HepG2 (cell line): ENCODE measurements at regions not wholly inside any gene's neighbourhood (a gene's known extent, or its start where the extent isn't known, plus 50 kb on each side); places are given as distances from the start of the nearest gene placed in this dataset.

ENCODE experiments used
- BRD4 ChIP-seq: sonication (generic); formaldehyde crosslinking; IDR thresholded peaks from 2 replicates; pipeline ENCODE4 v1.4.0; 2020; ENCODE audit warnings: missing genetic modification reagents
- POLR2A ChIP-seq, 2 experiments: IDR thresholded peaks; 2 replicates each; pipeline ENCODE4 v1.6.1; 2011; ENCODE audit warnings: low read depth in 2 of 2, low read length in 2 of 2, mild to moderate bottlenecking in 1 of 2, moderate library complexity in 1 of 2; ENCODE audit not compliant: insufficient read depth in 1 of 2
- RAD21 ChIP-seq: fragments of 450-650 bp; formaldehyde crosslinking; IDR thresholded peaks from 2 replicates; pipeline ENCODE4 v1.5.0; 2020; ENCODE audit warnings: mild to moderate bottlenecking
- RAD51 ChIP-seq: fragments of 450-650 bp; IDR thresholded peaks from 2 replicates; pipeline ENCODE4 v1.6.1; 2016; ENCODE audit warnings: borderline replicate concordance
- SP1 ChIP-seq, 2 experiments: fragments of 450-650 bp in 1 of 2; sonication (generic) in 1 of 2; formaldehyde crosslinking in 1 of 2; IDR thresholded peaks; 2 replicates each; pipeline versions ENCODE4 v1.4.0 to v1.6.1; 2016 to 2020; ENCODE audit warnings: missing genetic modification reagents in 1 of 2
- ZBTB21 ChIP-seq: sonication (generic); formaldehyde crosslinking; IDR thresholded peaks from 2 replicates; pipeline ENCODE4 v1.4.0; 2020; ENCODE audit warnings: missing genetic modification reagents
- ZNF331 ChIP-seq: sonication (generic); formaldehyde crosslinking; IDR thresholded peaks from 2 replicates; pipeline ENCODE4 v1.4.0; 2020; ENCODE audit warnings: missing genetic modification reagents
- ZNF337 ChIP-seq: sonication (generic); formaldehyde crosslinking; IDR thresholded peaks from 2 replicates; pipeline ENCODE4 v1.5.1; 2020; ENCODE audit warnings: missing genetic modification reagents, low read depth, mild to moderate bottlenecking, borderline replicate concordance
- TF ChIP-seq, protein P1 (sequence below): sonication (generic); formaldehyde crosslinking; IDR thresholded peaks from 2 replicates; pipeline ENCODE4 v1.4.0; 2020; ENCODE audit warnings: missing genetic modification reagents
- TF ChIP-seq, protein P2 (sequence below): sonication (generic); formaldehyde crosslinking; IDR thresholded peaks from 2 replicates; pipeline ENCODE4 v1.4.0; 2020; ENCODE audit warnings: missing genetic modification reagents
- TF ChIP-seq, protein P3 (sequence below): sonication (generic); formaldehyde crosslinking; IDR thresholded peaks from 2 replicates; pipeline ENCODE4 v1.4.0; 2020; ENCODE audit warnings: mild to moderate bottlenecking, missing genetic modification reagents

GRCh38 chr20:17168026-17168612, 58.7 kb upstream of the PCSK2 start:
- no peak for TF ChIP-seq POLR2A (IDR thresholded peaks at IDR 0.05; ENCODE audit: insufficient read depth in 1 of 2, low read depth in 2 of 2, low read length in 2 of 2)
- no peak for TF ChIP-seq SP1 (IDR thresholded peaks at IDR 0.05)
- no peak for TF ChIP-seq SP1 (CRISPR knock-in tag; IDR thresholded peaks at IDR 0.05)
- TF ChIP-seq ZNF337 = no peak
- no peak for TF ChIP-seq BRD4 (CRISPR knock-in tag)
- no peak for TF ChIP-seq ZNF331
- no peak for TF ChIP-seq ZBTB21 (CRISPR knock-in tag)
- TF ChIP-seq RAD51 = no peak
- TF ChIP-seq, protein P1, sequence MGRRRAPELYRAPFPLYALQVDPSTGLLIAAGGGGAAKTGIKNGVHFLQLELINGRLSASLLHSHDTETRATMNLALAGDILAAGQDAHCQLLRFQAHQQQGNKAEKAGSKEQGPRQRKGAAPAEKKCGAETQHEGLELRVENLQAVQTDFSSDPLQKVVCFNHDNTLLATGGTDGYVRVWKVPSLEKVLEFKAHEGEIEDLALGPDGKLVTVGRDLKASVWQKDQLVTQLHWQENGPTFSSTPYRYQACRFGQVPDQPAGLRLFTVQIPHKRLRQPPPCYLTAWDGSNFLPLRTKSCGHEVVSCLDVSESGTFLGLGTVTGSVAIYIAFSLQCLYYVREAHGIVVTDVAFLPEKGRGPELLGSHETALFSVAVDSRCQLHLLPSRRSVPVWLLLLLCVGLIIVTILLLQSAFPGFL (CRISPR knock-in tag) = no peak
- TF ChIP-seq, protein P2, sequence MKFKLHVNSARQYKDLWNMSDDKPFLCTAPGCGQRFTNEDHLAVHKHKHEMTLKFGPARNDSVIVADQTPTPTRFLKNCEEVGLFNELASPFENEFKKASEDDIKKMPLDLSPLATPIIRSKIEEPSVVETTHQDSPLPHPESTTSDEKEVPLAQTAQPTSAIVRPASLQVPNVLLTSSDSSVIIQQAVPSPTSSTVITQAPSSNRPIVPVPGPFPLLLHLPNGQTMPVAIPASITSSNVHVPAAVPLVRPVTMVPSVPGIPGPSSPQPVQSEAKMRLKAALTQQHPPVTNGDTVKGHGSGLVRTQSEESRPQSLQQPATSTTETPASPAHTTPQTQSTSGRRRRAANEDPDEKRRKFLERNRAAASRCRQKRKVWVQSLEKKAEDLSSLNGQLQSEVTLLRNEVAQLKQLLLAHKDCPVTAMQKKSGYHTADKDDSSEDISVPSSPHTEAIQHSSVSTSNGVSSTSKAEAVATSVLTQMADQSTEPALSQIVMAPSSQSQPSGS (CRISPR knock-in tag) = no peak
- no peak for TF ChIP-seq RAD21 (CRISPR knock-in tag)
- TF ChIP-seq, protein P3, sequence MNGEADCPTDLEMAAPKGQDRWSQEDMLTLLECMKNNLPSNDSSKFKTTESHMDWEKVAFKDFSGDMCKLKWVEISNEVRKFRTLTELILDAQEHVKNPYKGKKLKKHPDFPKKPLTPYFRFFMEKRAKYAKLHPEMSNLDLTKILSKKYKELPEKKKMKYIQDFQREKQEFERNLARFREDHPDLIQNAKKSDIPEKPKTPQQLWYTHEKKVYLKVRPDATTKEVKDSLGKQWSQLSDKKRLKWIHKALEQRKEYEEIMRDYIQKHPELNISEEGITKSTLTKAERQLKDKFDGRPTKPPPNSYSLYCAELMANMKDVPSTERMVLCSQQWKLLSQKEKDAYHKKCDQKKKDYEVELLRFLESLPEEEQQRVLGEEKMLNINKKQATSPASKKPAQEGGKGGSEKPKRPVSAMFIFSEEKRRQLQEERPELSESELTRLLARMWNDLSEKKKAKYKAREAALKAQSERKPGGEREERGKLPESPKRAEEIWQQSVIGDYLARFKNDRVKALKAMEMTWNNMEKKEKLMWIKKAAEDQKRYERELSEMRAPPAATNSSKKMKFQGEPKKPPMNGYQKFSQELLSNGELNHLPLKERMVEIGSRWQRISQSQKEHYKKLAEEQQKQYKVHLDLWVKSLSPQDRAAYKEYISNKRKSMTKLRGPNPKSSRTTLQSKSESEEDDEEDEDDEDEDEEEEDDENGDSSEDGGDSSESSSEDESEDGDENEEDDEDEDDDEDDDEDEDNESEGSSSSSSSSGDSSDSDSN (CRISPR knock-in tag) = no peak
